ENCODE measurements at regions not wholly inside any gene's neighbourhood (a gene's known extent, or its start where the extent isn't known, plus 50 kb on each side); places are given as distances from the start of the nearest gene placed in this dataset.

DNA sequence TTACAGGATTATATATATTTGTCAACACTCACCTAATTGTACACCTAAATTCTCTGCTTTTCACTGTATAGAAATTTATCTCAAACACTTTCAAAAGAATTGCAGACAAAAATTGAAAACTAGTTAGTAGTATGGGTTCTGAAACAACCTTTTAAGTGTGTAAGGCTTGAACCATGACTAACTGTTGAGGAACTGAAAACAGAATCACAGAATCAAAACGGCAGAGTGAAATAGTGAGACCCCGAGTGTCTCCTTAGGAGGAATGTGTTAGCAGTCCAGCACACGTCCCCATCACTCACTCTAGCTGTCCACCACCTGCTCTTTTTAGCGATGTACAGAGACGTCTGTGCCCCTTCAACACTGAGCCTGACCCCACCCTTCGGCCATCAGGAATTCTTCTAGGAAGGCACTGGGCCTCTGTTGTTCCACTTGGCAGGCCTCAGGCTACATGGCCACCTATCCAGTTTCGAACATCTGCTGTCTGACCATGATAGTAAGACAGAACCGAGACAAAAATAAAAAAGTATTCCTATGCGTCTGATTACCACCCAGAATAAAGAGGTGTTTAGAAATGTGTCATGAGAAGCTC lies 227.4 kb downstream of the C6orf118 start:
- DNase-seq, result no peak

DNA sequence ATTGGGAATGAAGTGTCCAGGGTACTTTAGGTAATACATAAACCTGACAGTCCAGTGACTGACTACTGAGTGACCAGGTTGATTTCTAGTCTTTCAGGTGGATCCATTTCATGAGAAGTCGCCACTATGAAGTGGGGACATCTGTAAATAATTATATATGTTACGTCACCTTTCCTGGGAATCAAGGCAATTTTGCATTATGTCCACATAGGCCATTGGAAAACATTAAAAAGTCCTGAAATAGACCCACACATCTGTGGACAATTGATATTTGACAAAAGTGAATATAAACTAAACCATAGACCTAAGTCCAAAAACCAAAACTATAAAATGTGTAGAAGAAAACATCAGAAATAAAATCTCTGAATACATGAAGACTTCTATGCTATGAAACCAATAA lies 231.5 kb downstream of the C6orf118 start:
- no peak for DNase-seq

- DNase-seq, result no peak
Observed at GRCh38 chr6:165071906-165072305, 237.5 kb downstream of the C6orf118 start.

- no peak for DNase-seq
Observed at GRCh38 chr6:165060720-165061119, 248.7 kb downstream of the C6orf118 start.

- no peak for DNase-seq
Observed at GRCh38 chr6:165059032-165059431, 250.4 kb downstream of the C6orf118 start.

DNA sequence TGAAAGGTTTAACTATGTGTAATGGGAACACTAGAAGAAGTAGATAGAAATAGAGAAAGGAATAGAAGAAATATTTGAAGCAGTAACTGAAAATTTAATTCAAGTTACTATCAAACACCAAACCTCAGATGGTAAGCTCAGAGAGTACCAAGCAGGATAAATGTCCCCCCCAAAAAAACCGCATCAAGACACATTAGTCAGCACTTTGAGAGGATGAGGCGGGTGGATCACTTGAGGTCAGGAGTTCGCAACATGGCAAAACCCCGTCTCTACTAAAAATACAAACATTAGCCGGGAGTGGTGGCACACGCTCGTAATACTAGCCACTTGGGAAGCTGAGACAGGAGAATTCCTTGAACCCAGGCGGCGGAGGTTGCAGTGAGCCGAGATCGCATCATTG lies 253.1 kb downstream of the C6orf118 start:
- no peak for DNase-seq

GRCh38 chr6:165055231-165055630 lies 254.2 kb downstream of the C6orf118 start:
- DNase-seq, result no peak

DNA sequence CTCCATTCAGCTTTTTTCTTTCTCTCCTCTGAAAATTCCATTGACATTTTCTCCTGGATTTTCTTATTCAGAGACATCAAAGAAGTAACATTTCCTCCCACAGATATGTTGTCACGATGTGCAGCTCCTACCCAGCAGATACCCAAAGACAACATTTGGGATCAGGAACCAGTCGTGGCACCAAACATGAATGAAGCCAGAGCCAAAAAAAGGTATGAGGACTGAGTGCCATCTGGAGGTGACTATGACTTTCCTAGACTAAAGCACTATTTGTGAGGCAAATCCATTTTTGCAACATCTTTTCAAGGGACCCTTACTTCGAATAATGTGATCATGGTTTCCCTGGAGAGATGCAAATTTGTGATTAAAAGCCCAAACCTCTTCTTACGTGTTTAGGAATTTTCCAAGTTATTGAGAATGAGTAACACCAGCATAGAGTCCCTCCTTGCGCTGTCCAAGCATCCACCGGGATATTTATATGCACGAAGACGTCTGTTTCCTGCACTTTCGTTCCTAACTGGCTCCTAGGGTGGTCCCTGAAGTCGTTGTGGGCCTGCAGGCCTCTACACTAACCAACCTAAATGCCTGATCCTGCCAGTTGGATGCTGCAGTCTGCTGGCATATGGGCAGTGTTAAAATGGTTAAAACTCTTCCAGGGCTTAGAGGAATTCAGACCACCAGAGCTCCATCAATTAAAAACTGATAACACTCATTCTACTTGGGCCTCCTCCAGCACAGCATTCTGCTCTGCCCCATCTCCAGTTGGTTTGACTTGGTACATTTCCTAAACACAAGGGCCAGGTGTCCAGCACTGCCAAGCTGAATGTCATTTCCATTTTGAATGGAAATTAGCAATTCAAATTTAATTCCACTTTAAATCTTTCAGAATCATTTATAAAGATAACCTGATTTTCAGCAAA lies 256.6 kb downstream of the C6orf118 start:
- no peak for DNase-seq

DNA sequence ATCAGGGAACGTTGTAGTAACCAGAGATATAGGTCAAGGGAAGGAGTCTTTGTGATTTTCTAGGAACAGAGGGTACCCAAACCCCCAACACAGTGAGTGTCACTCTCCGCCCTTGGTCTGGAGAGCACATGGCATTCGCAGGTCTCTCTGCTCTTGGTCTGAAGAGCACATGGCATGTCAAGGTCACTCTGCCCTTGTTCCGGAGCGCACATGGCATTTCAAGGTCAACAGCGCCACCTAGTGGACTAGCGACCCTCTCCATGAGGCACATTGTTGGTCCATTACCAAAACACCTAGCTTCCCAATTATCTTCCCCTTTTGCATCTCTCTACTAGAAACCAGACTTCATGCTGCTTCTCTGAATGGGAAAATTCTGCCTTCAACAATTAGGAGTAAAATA lies 260.0 kb downstream of the C6orf118 start:
- DNase-seq, result no peak

DNA sequence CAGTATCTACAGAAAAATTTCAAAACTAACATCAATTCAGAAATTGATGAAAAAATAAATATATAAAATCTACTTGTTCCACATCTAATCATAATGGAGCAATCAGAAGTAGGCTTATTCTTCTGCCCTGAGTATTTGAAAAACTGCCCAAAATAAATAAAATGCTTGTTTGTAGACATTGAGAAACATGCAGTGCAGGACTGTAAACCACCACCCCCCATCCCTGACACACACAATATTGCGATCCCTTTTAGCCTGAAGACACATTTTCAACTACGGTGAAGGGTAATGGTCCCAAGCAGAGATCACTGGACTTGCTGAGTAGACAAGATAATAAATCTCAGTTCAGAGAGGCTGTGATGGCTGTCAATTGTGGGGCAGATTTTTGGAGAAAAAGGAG lies 261.5 kb downstream of the C6orf118 start:
- DNase-seq, result no peak

DNA sequence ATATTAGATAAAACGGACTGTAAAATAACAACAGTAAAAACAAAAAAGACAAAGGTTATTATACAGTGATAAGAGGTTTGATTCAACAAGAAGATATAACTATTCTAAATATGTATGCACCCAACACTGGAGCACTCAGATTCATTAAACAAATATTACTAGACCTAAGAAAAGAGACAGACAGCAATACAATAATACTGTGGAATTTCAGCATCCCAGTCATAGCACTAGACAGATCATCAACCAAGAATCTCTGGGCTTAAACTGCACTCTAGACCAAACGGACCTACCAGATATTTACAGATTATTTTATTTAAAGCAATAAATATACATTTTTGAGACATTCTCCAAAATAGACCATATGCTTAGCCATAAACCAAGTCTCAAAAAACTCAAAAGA lies 263.8 kb downstream of the C6orf118 start:
- DNase-seq, result no peak

DNA sequence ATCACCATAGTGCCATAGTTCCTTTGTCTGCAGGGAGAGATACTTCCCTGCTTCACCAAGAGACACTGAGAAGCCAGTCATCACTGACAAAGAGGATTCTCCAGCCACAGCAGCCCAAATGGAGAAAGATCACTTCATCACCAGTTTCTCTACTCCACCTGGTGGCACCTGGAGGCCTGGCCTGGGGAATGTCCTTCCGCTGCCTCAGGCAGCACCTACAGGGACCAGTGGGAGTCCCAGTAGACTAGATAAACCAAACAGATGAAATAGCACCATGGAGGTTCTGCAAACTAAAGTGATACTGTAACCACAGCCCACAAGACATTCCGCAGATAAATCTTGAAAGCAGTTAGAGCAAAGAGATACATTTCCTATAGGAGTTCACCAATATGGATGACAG lies 266.5 kb downstream of the C6orf118 start:
- DNase-seq, result no peak

- DNase-seq, result no peak
Observed at GRCh38 chr6:165040440-165040839, 269.0 kb downstream of the C6orf118 start.

DNA sequence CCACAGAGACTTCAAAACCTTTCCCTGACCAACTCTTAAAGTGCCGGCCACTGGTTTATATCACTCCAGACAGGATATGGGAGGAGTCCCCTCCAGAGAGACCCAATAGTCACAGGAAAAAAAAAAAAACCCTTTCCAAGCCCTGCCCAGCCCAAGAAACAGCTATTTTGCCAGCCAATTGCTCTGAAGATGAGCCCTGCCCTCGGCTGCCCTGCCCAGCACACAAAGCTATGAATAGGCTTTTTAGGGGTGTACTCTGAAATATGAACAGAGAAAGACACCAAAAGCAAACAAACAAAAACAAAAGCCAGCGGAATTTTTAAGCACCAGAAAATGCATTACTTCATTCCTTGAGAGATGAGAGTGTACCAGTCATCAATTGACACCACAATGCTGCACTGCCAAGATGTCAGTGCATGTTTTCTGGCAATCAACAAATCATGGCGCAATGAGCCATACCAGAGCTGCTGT lies 275.1 kb downstream of the C6orf118 start:
- no peak for DNase-seq

DNA sequence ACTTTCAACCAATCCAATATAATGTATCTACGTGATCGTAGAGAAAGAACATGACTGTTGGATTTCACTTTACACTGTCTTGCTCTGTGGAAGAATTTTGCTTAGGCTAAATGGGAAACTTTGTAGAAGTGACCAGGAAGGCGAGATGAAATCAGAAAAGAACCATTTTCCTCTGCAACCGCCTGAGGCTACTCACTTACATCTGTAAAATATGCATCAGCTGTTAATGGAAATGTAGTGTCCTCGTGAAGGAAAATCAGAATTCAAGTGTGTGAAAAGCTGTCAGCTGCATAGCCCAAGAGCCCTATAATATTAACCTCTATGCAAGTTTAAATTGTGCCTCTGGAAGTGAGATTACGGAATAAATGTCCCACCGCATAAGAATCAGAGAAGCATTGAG lies 277.9 kb downstream of the C6orf118 start:
- no peak for DNase-seq

GRCh38 chr6:165025040-165025439 lies 284.4 kb downstream of the C6orf118 start:
- DNase-seq, result no peak

GRCh38 chr6:165019681-165020080 lies 289.7 kb downstream of the C6orf118 start:
- no peak for DNase-seq

DNA sequence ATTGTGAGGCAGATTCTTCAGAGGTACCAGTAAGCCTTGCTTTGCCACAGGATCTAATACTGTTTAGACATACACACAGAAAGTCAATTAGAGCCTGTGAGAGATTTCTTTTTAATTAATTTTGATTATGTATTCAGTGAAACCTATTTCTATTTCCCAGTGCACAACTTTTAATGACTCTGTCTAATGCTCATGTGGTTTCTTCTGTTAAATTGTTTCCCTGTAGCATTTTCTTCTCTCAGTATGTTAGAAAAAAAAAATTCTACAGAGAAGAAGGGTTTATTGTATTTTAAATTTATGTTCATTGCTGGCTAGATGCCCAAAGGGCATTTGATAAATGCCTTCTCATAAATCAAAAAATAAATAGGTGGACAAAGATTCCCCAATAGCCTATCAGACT lies 293.7 kb downstream of the C6orf118 start:
- no peak for DNase-seq

DNA sequence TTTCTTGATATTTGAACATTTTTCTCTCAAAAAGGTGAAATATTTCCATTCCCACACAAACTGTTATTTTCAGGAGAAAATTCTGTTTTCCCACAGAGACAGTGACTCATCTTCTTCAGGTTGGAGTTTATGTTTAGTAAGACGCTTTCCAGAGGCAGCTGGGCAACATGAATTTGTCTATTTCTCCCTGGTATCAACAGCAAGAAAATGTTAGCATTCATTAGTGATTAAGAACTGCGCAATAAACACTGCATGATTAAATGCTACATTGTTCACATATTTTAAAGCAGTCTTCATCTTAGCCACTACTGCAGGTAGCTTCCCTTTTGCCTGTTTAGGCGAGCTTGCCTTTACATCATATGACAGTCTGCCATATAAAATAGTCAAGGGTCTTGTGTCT lies 295.7 kb downstream of the C6orf118 start:
- no peak for DNase-seq

DNA sequence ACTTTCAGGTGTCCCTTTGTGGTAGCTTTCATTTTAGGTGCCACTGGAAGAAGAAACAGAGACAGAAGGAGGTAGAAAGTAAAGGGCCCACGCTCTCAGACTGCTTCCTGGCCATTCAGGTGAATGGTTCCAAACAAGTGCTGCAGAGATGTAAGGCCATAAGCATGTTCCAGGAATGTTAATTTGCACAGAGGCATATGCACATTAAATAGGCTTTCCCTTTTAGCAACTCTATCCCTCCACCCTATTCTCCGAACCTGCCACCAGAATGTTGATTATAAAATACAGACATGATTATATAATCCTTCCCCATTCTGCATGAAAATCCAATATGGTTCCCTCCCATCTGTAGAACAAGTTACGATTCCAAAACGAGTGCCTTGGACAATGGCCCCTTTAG lies 297.2 kb downstream of the C6orf118 start:
- DNase-seq, result no peak

DNA sequence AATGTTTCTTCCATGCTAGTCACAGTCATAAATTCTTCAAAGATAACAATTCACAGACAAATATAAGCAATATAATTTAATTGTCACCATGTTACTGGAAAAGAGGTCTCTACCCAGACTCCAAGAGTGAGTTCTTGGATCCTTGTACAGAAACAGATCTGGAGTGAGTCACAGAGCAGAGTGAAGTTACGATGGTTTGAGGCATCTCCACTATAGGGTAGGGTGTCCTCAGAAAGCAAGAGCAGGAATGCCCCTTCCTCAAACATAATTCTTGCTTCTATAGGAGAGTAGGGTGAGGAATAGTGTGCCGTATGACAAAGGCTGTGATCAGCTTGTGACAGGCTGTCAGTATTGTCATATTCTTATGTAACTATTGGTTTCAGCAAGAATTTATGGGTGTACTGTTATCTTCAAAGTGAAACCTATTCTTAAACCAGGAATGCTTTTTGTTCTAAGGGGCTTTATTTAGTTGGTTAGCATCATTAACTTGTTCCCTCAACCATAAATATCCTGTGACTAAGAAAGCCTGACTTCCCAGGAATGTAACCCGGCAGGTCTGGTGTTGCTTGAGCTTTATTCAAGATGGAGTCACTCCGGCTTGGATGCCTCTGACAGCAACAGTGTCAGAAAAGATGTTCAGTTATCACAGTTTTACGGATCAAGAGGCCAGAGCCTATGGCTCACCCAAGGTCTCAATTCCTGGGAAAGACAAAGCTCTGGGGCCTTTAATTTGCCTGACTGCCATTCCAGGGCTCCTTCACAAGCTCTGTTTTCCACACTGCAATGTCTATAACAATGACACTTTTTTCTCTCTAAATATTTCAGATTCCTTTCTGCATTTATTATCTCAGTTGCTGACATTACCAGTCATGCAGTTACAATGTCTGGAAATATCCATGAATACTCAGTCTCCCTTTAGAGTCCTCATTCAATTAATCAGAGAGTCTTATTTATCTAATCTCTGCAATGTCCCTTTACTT lies 298.6 kb downstream of the C6orf118 start:
- no peak for DNase-seq

GRCh38 chr6:165008971-165009370 lies 300.4 kb downstream of the C6orf118 start:
- DNase-seq, result no peak

DNA sequence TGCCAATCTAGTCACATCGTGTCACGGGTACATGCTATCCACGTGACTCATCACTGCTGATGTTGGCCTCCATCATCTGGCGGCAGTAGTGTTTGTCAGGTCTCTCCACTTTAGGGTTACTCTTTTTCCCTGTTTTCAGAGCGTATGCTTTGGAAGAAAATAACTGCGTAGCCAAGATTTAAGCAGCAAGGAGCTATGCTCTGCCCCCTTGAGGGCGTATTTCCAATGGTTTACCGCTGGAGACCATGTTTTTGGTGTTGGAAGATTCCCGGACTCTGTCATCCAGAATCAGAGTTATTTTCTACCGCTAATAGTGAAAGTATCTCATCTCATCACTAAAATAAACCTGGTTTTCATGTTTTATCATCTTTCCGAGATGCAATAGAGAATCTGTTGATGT lies 306.5 kb downstream of the C6orf118 start:
- no peak for DNase-seq
